ENCODE measurements at regions not wholly inside any gene's neighbourhood (a gene's known extent, or its start where the extent isn't known, plus 50 kb on each side); places are given as distances from the start of the nearest gene placed in this dataset.

- no peaks in the 10 kb centered on the region for H3K79me2 ChIP-seq (ENCODE audit: insufficient read depth, low read length)
- in situ Hi-C loops (cut with HindIII; ENCODE audit: extremely low pct_ligation_motif_present, low pct_unique_long_range_greater_than_20kb) (no loop called here), intact Hi-C loops (cut with micrococcal nuclease; ENCODE audit: unreplicated experiment) (loop anchor here (1.0 kb wide), 1 partner anchor 10 kb away; no protein-coding TSS in a partner anchor)
- no peak overlapping the region for H2AFZ ChIP-seq (ENCODE audit: low read length)
- DNase-seq (ENCODE audit: low spot score) (no peak), ATAC-seq (no peak), FAIRE-seq (no peak)
- H3K27me3 ChIP-seq (ENCODE audit: control insufficient read depth in 1 of 2, insufficient read depth in 2 of 2, low read length in 2 of 2) = no peaks in the 10 kb centered on the region; a peak in 1 of 5 replicates
- no peaks in the 10 kb centered on the region for H4K20me1 ChIP-seq (ENCODE audit: insufficient read depth, low read length)
- no peak for TF ChIP-seq XRCC5 (optimal IDR thresholded peaks at IDR 0.05; ENCODE audit: low read length)
- no peak for TF ChIP-seq MAX (IDR thresholded peaks at IDR 0.05)
- TF ChIP-seq ZSCAN20 (CRISPR knock-in tag; IDR thresholded peaks at IDR 0.05; ENCODE audit: borderline replicate concordance) = no peak
- no peak for TF ChIP-seq MEIS2 (CRISPR knock-in tag; IDR thresholded peaks at IDR 0.05)
- TF ChIP-seq RCOR2 (CRISPR knock-in tag; IDR thresholded peaks at IDR 0.05) = no peak
- TF ChIP-seq ZBTB21 (CRISPR knock-in tag; IDR thresholded peaks at IDR 0.05) = no peak
- no peak for TF ChIP-seq ZBTB43 (CRISPR knock-in tag; conservative IDR thresholded peaks at IDR 0.05)
- TF ChIP-seq ZNF614 (CRISPR knock-in tag; IDR thresholded peaks at IDR 0.05; ENCODE audit: borderline replicate concordance) = no peak
- TF ChIP-seq ZNF343 (CRISPR knock-in tag; IDR thresholded peaks at IDR 0.05) = no peak
- H3K4me1 ChIP-seq (ENCODE audit: insufficient read depth, low read length) = no peaks in the 10 kb centered on the region
- H3K27ac ChIP-seq (ENCODE audit: extremely low read length, insufficient read depth, low read length) = no peak overlapping the region
- no peaks in the 10 kb centered on the region for H3K36me3 ChIP-seq (replicated peaks in 1 of 2; ENCODE audit: control insufficient read depth in 1 of 2, insufficient read depth in 2 of 2, low read length in 2 of 2)
- CTCF ChIA-PET (ENCODE audit: low intra/inter-chr PET ratio, low total read pairs) = no interaction called here
- H3K4me3 ChIP-seq (replicated peaks in 1 of 3; ENCODE audit: insufficient read depth in 1 of 3, low read depth in 2 of 3, low read length in 3 of 3) = no peak overlapping the region
- no TSS peak for BruUV-seq (replicated peaks)
- no peak overlapping the region for H3K9ac ChIP-seq (ENCODE audit: insufficient read depth, low read depth, low read length)
- no peaks in the 10 kb centered on the region for H3K9me3 ChIP-seq (ENCODE audit: low read length)
- no peak overlapping the region for H3K4me2 ChIP-seq (ENCODE audit: low read depth, low read length)
- POLR2A ChIA-PET = no interaction called here
These were observed 99.4 kb upstream of the OSR1 start for GRCh38 chr2:19457809-19458208.

Measured in HepG2 (cell line).